Sigmoid colon (tissue), 6 donors: ENCODE measurements at regions not wholly inside any gene's neighbourhood (a gene's known extent, or its start where the extent isn't known, plus 50 kb on each side); places are given as distances from the start of the nearest gene placed in this dataset.

ENCODE experiments used
- DNase-seq: peaks from one replicate; pipeline ENCODE4 v3.0.0-alpha.2; 2019
- H3K27ac ChIP-seq, 4 donors: fragments of 200-600 bp; sonication (generic); one replicate each; pipeline ENCODE4 v1.5.1; 2016 to 2019; ENCODE audit warnings: mild to moderate bottlenecking in 1 of 4
- H3K27me3 ChIP-seq, 3 donors: fragments of 200-600 bp; sonication (generic); one replicate each; pipeline ENCODE4 v1.5.1; 2019; ENCODE audit warnings: mild to moderate bottlenecking in 1 of 3
- H3K36me3 ChIP-seq, 4 donors: fragments of 200-600 bp; sonication (generic); one replicate each; pipeline ENCODE4 v1.5.1; 2016 to 2019
- H3K4me1 ChIP-seq, 4 donors: fragments of 200-600 bp; sonication (generic); one replicate each; pipeline ENCODE4 v1.5.1; 2017 to 2019
- H3K4me3 ChIP-seq, 4 donors: fragments of 200-600 bp; sonication (generic); one replicate each; pipeline ENCODE4 v1.5.1; 2017 to 2019; ENCODE audit warnings: mild to moderate bottlenecking in 2 of 4, moderate library complexity in 1 of 4
- H3K9me3 ChIP-seq, 4 donors: fragments of 200-600 bp in 3 of 4; sonication (generic) in 3 of 4; one replicate each; pipeline versions ENCODE4 v1.5.1 to v1.6.1; 2013 to 2019
- EP300 ChIP-seq, 4 donors: sonication (generic); formaldehyde crosslinking; IDR thresholded peaks; one replicate each; pipeline ENCODE4 v1.6.1; 2017; ENCODE audit warnings: antibody characterized with exemption in 4 of 4
- POLR2A ChIP-seq, 2 donors: fragments of 450-650 bp; IDR thresholded peaks; one replicate each; pipeline ENCODE4 v1.6.1; 2016; ENCODE audit warnings: antibody characterized with exemption in 2 of 2, mild to moderate bottlenecking in 2 of 2, moderate library complexity in 2 of 2
- POLR2AphosphoS5 ChIP-seq, 4 donors: sonication (generic); formaldehyde crosslinking; IDR thresholded peaks; one replicate each; pipeline ENCODE4 v1.6.1; 2017; ENCODE audit warnings: antibody characterized with exemption in 4 of 4
- WGBS, 2 donors: extraction: QIAGEN DNeasy Blood & Tissue Kit; methylation state at CpG; one replicate each; pipeline ENCODE4 v1.1.7; 2013; 5-methylcytosine and 5-hydroxymethylcytosine counted together
- intact Hi-C: fragments of 100-400 bp; cut with DNase I; formaldehyde crosslinking; loops from one replicate; pipeline ENCODE4 v1.15.1; 2023
- TF ChIP-seq, protein P1 (sequence below), 4 experiments: fragments of 450-650 bp in 3 of 4; fragments of 200-600 bp in 1 of 4; IDR thresholded peaks; one replicate each; pipeline ENCODE4 v1.5.1; 2016 to 2019; ENCODE audit warnings: antibody characterized with exemption in 4 of 4, mild to moderate bottlenecking in 3 of 4, moderate library complexity in 2 of 4
- donor health status: healthy with polysubstance abuse.
- donor health status: healthy.

DNA sequence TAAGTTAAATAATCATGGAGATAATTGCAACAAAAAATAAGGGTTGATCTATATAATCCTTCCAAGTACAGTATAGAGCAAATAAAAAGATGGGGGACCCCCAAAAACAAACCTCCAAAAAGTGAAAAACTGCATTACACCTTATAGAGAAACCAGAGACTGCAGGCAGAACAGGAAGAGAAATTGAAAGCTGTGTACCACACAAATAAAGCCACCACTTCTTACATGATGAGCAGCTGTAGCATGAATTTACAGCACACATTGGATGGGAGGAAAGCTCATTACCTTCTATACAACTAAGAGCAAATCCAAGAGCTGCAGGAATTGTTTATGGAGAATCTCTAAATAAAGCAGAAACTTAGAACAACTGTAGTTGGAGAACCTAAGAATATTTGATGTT lies 152.4 kb upstream of the PDE5A start:
- intact Hi-C loops, result no loop called here
- no peak for DNase-seq

DNA sequence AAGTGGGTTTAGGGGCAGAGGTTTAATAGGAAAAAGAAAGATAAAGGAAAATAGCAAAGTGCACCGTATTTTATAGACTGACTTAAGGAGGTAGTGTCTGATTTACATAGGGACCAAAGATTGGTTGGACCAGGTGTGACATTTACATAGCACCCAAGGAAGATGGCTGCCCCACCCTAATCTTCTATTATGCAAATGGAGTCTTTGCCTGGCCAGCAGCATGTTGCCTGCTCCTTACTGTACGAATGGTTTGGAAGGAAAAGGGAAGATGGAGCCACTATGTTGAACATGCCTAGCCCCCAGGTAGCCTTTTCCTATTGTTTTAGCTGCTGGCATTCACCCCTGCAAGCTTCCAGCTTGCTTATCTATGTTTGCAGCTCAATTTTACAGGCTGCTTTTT lies 146.2 kb upstream of the PDE5A start:
- Histone ChIP-seq H3K4me3 (no peak overlapping the region), H3K27ac (no peak overlapping the region), H3K36me3 (no peaks in the 10 kb centered on the region), H3K27me3 (no peaks in the 10 kb centered on the region), H3K9me3 (no peaks in the 10 kb centered on the region), H3K4me1 (peaks cover 0 to 10% (median 0%) of the 10 kb centered on the region in 4 donors)
- DNase-seq, result no peak
- intact Hi-C loops, result no loop called here
- TF ChIP-seq, protein P1, sequence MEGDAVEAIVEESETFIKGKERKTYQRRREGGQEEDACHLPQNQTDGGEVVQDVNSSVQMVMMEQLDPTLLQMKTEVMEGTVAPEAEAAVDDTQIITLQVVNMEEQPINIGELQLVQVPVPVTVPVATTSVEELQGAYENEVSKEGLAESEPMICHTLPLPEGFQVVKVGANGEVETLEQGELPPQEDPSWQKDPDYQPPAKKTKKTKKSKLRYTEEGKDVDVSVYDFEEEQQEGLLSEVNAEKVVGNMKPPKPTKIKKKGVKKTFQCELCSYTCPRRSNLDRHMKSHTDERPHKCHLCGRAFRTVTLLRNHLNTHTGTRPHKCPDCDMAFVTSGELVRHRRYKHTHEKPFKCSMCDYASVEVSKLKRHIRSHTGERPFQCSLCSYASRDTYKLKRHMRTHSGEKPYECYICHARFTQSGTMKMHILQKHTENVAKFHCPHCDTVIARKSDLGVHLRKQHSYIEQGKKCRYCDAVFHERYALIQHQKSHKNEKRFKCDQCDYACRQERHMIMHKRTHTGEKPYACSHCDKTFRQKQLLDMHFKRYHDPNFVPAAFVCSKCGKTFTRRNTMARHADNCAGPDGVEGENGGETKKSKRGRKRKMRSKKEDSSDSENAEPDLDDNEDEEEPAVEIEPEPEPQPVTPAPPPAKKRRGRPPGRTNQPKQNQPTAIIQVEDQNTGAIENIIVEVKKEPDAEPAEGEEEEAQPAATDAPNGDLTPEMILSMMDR (IDR thresholded peaks at IDR 0.05), result no peak
- TF ChIP-seq EP300 (IDR thresholded peaks at IDR 0.05) (no peak), POLR2AphosphoS5 (IDR thresholded peaks at IDR 0.05) (no peak), POLR2A (IDR thresholded peaks at IDR 0.05) (no peak)
- 72 to 85% methylated on average over 2 of the region's 2 CpGs for WGBS, 2 donors

More for the DNA sequence above, 152.4 kb upstream of the PDE5A start:
- H3K27me3 ChIP-seq, result no peaks in the 10 kb centered on the region
- H3K4me1 ChIP-seq, result no peaks in the 10 kb centered on the region
- no peak overlapping the region for H3K4me3 ChIP-seq
- H3K9me3 ChIP-seq, result peaks cover 0 to 8% (median 0%) of the 10 kb centered on the region in 4 donors
- H3K36me3 ChIP-seq, result no peaks in the 10 kb centered on the region
- no peak overlapping the region for H3K27ac ChIP-seq
- TF ChIP-seq, protein P1 (IDR thresholded peaks at IDR 0.05), result no peak

DNA sequence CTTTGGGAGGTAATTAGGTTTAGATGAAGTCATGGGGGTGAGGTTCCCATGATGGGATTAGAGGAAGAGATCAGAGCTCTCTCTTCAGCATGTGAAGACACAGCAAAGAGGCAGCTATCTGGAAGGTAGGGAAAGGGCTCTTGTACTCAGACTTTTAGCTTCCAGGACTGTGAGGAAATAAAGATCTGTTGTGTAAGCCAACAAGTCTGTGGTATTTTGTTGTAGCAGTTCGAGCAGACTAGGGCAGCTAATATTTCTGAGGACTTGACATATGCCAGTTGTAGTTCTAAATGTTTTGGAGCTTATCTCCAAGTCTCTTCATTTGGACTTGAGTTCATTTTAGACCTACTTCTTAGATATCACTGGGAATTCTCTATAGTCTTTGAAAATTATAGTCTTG lies 137.3 kb upstream of the PDE5A start:
- intact Hi-C loops, result no loop called here
- no peaks in the 10 kb centered on the region for H3K4me1 ChIP-seq
- no peaks in the 10 kb centered on the region for H3K9me3 ChIP-seq
- TF ChIP-seq, protein P1 (IDR thresholded peaks at IDR 0.05), result no peak
- no peak for TF ChIP-seq POLR2AphosphoS5 (IDR thresholded peaks at IDR 0.05)
- TF ChIP-seq POLR2A (IDR thresholded peaks at IDR 0.05), result no peak
- no peak for TF ChIP-seq EP300 (IDR thresholded peaks at IDR 0.05)
- no peaks in the 10 kb centered on the region for H3K36me3 ChIP-seq
- H3K27me3 ChIP-seq, result no peaks in the 10 kb centered on the region
- 69 to 78% methylated on average over 1 of the region's 1 CpG for WGBS, 2 donors
- no peak overlapping the region for H3K27ac ChIP-seq
- no peak for DNase-seq
- H3K4me3 ChIP-seq, result no peak overlapping the region

DNA sequence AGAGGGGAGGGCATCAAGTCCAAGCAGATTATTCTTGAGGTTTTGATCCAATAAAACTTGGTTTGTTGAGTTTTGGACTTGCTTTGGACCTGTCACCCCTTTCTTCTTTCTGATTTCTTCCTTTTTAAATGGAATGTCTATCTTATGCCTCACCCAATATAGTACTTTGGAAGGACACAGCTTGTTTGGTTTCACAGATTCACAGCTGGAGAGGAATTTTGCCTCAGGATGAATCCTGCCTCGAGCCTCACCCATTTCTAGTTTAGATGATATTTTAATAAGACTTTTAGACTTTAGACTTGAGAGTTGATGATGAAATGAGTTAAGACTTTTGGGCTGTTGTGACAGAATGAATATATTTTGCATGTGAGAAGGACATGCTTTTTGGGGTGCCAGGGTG lies 136.9 kb upstream of the PDE5A start:
- intact Hi-C loops, result no loop called here
- TF ChIP-seq POLR2AphosphoS5 (IDR thresholded peaks at IDR 0.05) (no peak), EP300 (IDR thresholded peaks at IDR 0.05) (no peak)
- no peak overlapping the region for H3K4me3 ChIP-seq
- no peaks in the 10 kb centered on the region for H3K9me3 ChIP-seq
- WGBS, 2 donors, result 60 to 76% methylated on average over 1 of the region's 1 CpG
- no peak for DNase-seq
- no peak overlapping the region for H3K27ac ChIP-seq
- no peaks in the 10 kb centered on the region for H3K27me3 ChIP-seq
- H3K36me3 ChIP-seq, result no peaks in the 10 kb centered on the region
- no peaks in the 10 kb centered on the region for H3K4me1 ChIP-seq

DNA sequence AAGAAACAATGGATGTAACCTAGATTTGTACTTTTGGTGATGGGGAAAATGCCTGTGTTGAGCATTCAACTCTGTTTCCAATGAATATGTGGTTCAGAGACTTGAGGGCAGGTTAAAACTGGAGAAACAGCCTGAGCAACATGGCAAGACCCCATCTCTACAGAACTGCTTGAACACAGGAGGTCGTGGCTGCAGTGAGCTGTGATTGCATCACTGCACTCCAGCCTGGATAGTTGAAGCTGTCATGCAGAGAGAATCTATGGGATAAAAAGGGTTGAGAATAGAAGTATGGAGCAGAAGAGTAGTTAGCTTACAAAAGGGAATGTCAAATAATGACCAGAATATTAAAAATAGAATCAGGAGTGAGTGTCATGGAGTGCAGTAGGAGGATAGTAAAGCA lies 134.8 kb upstream of the PDE5A start:
- WGBS, 2 donors, result 54 to 69% methylated on average over 1 of the region's 1 CpG
- no peaks in the 10 kb centered on the region for H3K27me3 ChIP-seq
- no peak for TF ChIP-seq POLR2A (IDR thresholded peaks at IDR 0.05)

DNA sequence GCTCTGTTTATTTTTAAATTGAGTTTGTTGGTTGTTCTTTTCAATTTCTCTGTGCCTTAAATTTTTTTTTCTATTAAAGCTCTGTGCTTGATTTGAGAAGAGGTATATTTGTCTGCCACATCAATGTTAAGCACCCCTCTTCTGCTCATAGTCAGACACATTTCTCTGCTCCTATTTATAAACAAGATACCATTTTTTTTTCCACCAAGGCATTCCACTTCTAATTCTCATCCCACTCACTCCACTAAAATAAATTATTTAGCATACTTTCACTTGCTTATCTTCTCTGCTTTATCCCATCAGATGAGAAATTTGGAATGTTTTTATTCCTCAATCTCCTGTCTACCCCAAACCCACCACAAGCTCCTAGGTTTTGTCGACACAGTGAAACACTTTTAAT lies 127.0 kb upstream of the PDE5A start:
- peak overlapping the region in 1 of 4 donors; percentile 10 for H3K27ac ChIP-seq
- TF ChIP-seq POLR2AphosphoS5 (IDR thresholded peaks at IDR 0.05) (no peak), EP300 (IDR thresholded peaks at IDR 0.05) (no peak), POLR2A (IDR thresholded peaks at IDR 0.05) (no peak)
- TF ChIP-seq, protein P1 (IDR thresholded peaks at IDR 0.05), result no peak
- no peaks in the 10 kb centered on the region for H3K36me3 ChIP-seq
- H3K4me1 ChIP-seq, result peaks cover 0 to 7% (median 0%) of the 10 kb centered on the region in 4 donors
- no peaks in the 10 kb centered on the region for H3K9me3 ChIP-seq
- intact Hi-C loops, result no loop called here
- no peak for DNase-seq
- WGBS, 2 donors, result 84 to 85% methylated on average over 1 of the region's 1 CpG
- no peaks in the 10 kb centered on the region for H3K27me3 ChIP-seq
- H3K4me3 ChIP-seq, result no peak overlapping the region

More for the DNA sequence above, 134.8 kb upstream of the PDE5A start:
- Histone ChIP-seq H3K4me1 (no peaks in the 10 kb centered on the region), H3K9me3 (no peaks in the 10 kb centered on the region), H3K4me3 (no peak overlapping the region), H3K36me3 (no peaks in the 10 kb centered on the region), H3K27ac (no peak overlapping the region)
- intact Hi-C loops, result no loop called here
- no peak for DNase-seq
